GM12865 (cell line): ENCODE measurements at regions not wholly inside any gene's neighbourhood (a gene's known extent, or its start where the extent isn't known, plus 50 kb on each side); places are given as distances from the start of the nearest gene placed in this dataset.

Experiments
- DNase-seq: peaks from one replicate; pipeline ENCODE4 v3.0.0; 2010; ENCODE audit warnings: low read depth
- H3K4me3 ChIP-seq: 2 replicates; pipeline ENCODE4 v1.5.1; 2011; ENCODE audit warnings: mild to moderate bottlenecking, low read depth, low read length, control low read depth
- CTCF ChIP-seq: IDR thresholded peaks from 2 replicates; pipeline ENCODE4 v1.5.1; 2011; ENCODE audit warnings: low read length, control low read depth, low read depth, inconsistent platforms; ENCODE audit not compliant: insufficient read depth; ENCODE audit errors: missing control alignments

GRCh38 chr2:136448986-136449780 is 316.2 kb upstream of the THSD7B start:
- no peak for TF ChIP-seq CTCF
- no peak for DNase-seq
- no peak overlapping the region for H3K4me3 ChIP-seq

- no peak for TF ChIP-seq CTCF
- H3K4me3 ChIP-seq, result no peak overlapping the region
- DNase-seq, result no peak
These were observed 316.9 kb upstream of the THSD7B start for GRCh38 chr2:136448432-136448831.

GRCh38 chr2:136444323-136444722 is 321.0 kb upstream of the THSD7B start:
- DNase-seq, result no peak
- TF ChIP-seq CTCF, result no peak
- no peak overlapping the region for H3K4me3 ChIP-seq

GRCh38 chr2:136443661-136444060 is 321.7 kb upstream of the THSD7B start:
- no peak for TF ChIP-seq CTCF
- no peak overlapping the region for H3K4me3 ChIP-seq
- no peak for DNase-seq

- no peak for DNase-seq
- H3K4me3 ChIP-seq, result no peak overlapping the region
- no peak for TF ChIP-seq CTCF
These were observed 323.2 kb upstream of the THSD7B start for GRCh38 chr2:136441979-136442714.

- TF ChIP-seq CTCF, result no peak
- no peak for DNase-seq
- no peak overlapping the region for H3K4me3 ChIP-seq
These were observed 321.2 kb upstream of the CXCR4 start for GRCh38 chr2:136439064-136439676.
